HUES64 (cell line): ENCODE measurements at regions not wholly inside any gene's neighbourhood (a gene's known extent, or its start where the extent isn't known, plus 50 kb on each side); places are given as distances from the start of the nearest gene placed in this dataset.

ENCODE experiments used
- H3K27ac ChIP-seq: 2 replicates; pipeline ENCODE4 v1.7.0; 2013; ENCODE audit warnings: low read depth, low read length, inconsistent platforms
- H3K27me3 ChIP-seq: 2 replicates; pipeline ENCODE4 v1.6.1; 2013; ENCODE audit warnings: mild to moderate bottlenecking, low read length; ENCODE audit not compliant: insufficient read depth
- H3K36me3 ChIP-seq: 2 replicates; pipeline ENCODE4 v1.6.1; 2013; ENCODE audit warnings: mild to moderate bottlenecking, low read length; ENCODE audit not compliant: insufficient read depth
- H3K4me1 ChIP-seq: 2 replicates; pipeline ENCODE4 v1.6.1; 2013; ENCODE audit warnings: mild to moderate bottlenecking, low read length, moderate library complexity; ENCODE audit not compliant: insufficient read depth
- H3K4me3 ChIP-seq: 2 replicates; pipeline ENCODE4 v1.5.1; 2013; ENCODE audit warnings: mild to moderate bottlenecking, low read length, moderate library complexity
- H3K9ac ChIP-seq: 2 replicates; pipeline ENCODE4 v1.6.1; 2013; ENCODE audit warnings: mild to moderate bottlenecking, low read depth, low read length
- H3K9me3 ChIP-seq: 2 replicates; pipeline ENCODE4 v1.6.1; 2013; ENCODE audit warnings: low read depth, low read length; ENCODE audit not compliant: insufficient read depth
- WGBS: fragments of 150-250, 120-280 bp; methylation state at CpG from one replicate; pipeline ENCODE4 v1.1.7; 2013; ENCODE audit warnings: missing lambda C conversion rate; 5-methylcytosine and 5-hydroxymethylcytosine counted together

DNA sequence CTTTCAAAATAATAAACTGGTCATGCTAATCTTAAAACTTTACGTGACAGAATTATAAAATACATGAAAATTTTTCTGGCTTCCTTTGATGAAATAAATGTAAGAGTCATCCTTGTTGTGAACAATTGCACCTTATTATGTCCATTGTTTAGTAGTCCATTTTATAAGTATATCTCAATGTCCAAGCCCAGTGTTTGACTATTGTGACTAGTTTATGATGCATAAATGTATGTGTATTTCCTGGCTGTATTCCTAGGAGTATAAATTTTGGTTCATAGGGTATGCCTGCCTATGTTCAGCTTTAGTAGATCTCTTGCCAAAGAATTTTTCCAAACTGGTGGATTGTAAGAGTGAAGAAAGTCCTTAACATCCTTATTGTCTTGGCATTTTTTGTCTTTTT is 2895.5 kb upstream of the PCDH20 start:
- Histone ChIP-seq H3K9me3 (no peaks in the 10 kb centered on the region), H3K4me1 (no peaks in the 10 kb centered on the region), H3K9ac (no peak overlapping the region), H3K4me3 (no peak overlapping the region), H3K27ac (no peak overlapping the region), H3K27me3 (no peaks in the 10 kb centered on the region), H3K36me3 (no peaks in the 10 kb centered on the region)
- 100% methylated on average over 1 of the region's 1 CpG for WGBS

GRCh38 chr13:64305246-64305645 is 2889.6 kb upstream of the PCDH20 start:
- Histone ChIP-seq H3K4me3 (no peak overlapping the region), H3K36me3 (no peaks in the 10 kb centered on the region), H3K4me1 (no peaks in the 10 kb centered on the region), H3K9me3 (no peaks in the 10 kb centered on the region), H3K9ac (no peak overlapping the region), H3K27me3 (no peaks in the 10 kb centered on the region), H3K27ac (no peak overlapping the region)

DNA sequence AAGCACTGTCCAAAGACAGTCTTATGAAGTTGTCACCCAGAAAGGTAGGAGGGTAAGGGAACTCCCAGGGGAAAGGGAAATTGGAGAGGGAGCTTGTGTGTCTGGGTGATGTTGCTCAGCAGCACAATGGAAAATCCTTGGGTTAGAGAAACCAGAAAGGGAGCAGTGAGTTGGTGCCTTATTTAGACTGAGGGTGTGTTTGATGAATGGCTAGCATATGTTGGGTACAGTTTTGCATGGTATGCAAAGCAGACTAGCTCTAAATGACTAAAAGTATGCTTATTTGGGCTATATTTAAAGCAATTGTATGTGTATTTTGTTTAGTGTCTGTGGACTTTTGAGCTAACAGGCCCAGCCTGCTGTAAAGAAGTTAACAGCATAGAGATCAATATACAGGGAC is 2884.6 kb upstream of the PCDH20 start:
- Histone ChIP-seq H3K9ac (no peak overlapping the region), H3K4me1 (no peaks in the 10 kb centered on the region), H3K27me3 (no peaks in the 10 kb centered on the region), H3K4me3 (no peak overlapping the region), H3K9me3 (no peaks in the 10 kb centered on the region), H3K27ac (no peak overlapping the region), H3K36me3 (no peaks in the 10 kb centered on the region)

- Histone ChIP-seq H3K27ac (no peak overlapping the region), H3K9ac (no peak overlapping the region), H3K27me3 (no peaks in the 10 kb centered on the region), H3K4me1 (no peaks in the 10 kb centered on the region), H3K4me3 (no peak overlapping the region), H3K9me3 (no peaks in the 10 kb centered on the region), H3K36me3 (no peaks in the 10 kb centered on the region)
These were observed 2878.3 kb upstream of the PCDH20 start for GRCh38 chr13:64293923-64294322.

GRCh38 chr13:64289702-64290101 is 2874.1 kb upstream of the PCDH20 start:
- H3K9me3 ChIP-seq, result no peaks in the 10 kb centered on the region
- no peak overlapping the region for H3K4me3 ChIP-seq
- no peaks in the 10 kb centered on the region for H3K27me3 ChIP-seq
- H3K27ac ChIP-seq, result no peak overlapping the region
- WGBS, result 92% methylated on average over 3 of the region's 3 CpGs
- no peaks in the 10 kb centered on the region for H3K36me3 ChIP-seq
- H3K9ac ChIP-seq, result no peak overlapping the region
- no peaks in the 10 kb centered on the region for H3K4me1 ChIP-seq

DNA sequence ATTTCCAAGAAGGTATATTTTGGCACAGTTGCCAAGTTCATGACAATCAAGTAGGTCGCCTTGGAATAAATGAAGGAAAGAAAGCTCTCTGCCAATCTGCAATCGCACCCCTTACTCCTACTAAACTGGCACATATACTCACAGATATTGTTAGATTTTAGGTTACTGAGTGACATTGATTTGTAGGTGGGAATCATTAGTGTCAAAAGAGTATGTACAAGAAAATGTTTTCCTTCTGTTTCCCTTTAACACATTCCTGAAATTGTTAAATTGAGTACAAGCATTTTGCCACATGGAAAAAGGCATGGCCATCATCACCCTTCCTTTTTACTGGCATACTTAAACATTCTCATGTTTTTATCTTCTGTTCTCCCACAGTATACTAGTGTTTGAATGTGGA is 2868.3 kb upstream of the PCDH20 start:
- Histone ChIP-seq H3K9ac (no peak overlapping the region), H3K4me3 (no peak overlapping the region), H3K9me3 (no peaks in the 10 kb centered on the region), H3K36me3 (no peaks in the 10 kb centered on the region), H3K27ac (no peak overlapping the region), H3K27me3 (no peaks in the 10 kb centered on the region), H3K4me1 (no peaks in the 10 kb centered on the region)
- WGBS, result no CpG with 5 or more reads among the region's 2 CpGs

DNA sequence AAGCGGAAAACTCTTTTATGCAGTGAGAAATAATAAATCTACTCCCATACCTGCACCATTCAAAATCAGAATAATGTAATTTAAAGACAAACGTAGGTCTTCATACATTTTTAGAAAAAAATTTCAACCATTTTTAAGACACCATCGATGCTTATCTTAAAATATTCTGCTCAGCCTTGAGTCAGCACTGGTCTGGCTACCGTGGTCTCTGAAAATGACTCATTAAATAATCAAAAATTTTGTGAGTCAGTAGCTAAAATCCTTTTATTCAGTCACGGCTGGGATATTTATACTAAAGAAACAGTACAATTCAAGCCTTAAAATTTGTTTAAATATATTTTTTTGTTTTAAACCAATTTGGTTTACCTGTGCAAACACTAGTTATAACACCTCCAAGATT is 2862.8 kb upstream of the PCDH20 start:
- Histone ChIP-seq H3K9ac (no peak overlapping the region), H3K27me3 (no peaks in the 10 kb centered on the region), H3K4me3 (no peak overlapping the region), H3K9me3 (peaks cover 14% of the 10 kb centered on the region), H3K4me1 (no peaks in the 10 kb centered on the region), H3K27ac (no peak overlapping the region), H3K36me3 (no peaks in the 10 kb centered on the region)
- WGBS, result 93% methylated on average over 3 of the region's 5 CpGs

GRCh38 chr13:64277097-64277496 is 2861.4 kb upstream of the PCDH20 start:
- no peak overlapping the region for H3K9ac ChIP-seq
- H3K4me1 ChIP-seq, result no peaks in the 10 kb centered on the region
- no peak overlapping the region for H3K4me3 ChIP-seq
- 100% methylated on average over 2 of the region's 2 CpGs for WGBS
- H3K9me3 ChIP-seq, result peaks cover 16% of the 10 kb centered on the region
- H3K27ac ChIP-seq, result no peak overlapping the region
- H3K36me3 ChIP-seq, result no peaks in the 10 kb centered on the region
- H3K27me3 ChIP-seq, result no peaks in the 10 kb centered on the region

GRCh38 chr13:64276232-64276631 is 2860.6 kb upstream of the PCDH20 start:
- Histone ChIP-seq H3K9ac (no peak overlapping the region), H3K4me3 (no peak overlapping the region), H3K4me1 (no peaks in the 10 kb centered on the region), H3K9me3 (peaks cover 18% of the 10 kb centered on the region), H3K27me3 (no peaks in the 10 kb centered on the region), H3K36me3 (no peaks in the 10 kb centered on the region), H3K27ac (no peak overlapping the region)
- 69% methylated on average over 2 of the region's 2 CpGs for WGBS

DNA sequence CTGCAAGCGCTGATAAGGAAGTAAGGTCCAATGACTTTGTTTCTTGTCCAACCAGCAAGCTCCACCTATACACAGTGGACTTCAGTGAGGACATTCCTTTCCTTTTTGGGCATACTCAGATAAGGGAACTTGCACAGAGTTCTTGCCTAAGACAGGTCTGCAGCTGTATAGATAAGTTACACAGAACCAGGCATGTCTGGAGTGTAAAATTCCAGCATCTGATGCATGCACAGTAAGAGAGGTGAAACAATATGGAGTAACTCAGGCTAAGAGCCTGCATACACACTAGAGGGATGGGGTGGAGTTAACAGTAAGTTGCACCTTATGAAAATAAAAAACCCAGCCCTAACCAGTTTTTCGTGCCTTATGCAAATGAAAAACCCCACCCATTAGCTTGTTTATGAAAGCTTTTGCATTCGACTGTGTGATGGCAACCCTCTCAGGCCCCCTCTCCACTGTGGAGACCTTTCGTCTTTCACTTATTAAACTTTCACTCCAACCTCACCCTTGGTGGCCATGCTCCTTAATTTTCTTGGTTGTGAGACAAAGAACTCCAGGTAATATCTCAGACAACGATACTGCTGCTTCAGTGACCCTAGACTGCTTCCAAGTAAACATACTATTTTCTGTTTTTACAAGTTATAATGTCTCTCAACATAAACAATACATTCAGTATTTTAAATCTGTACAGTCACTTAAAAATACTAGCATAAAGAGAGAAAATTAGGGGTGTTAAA is 2859.0 kb upstream of the PCDH20 start:
- H3K36me3 ChIP-seq, result no peaks in the 10 kb centered on the region

DNA sequence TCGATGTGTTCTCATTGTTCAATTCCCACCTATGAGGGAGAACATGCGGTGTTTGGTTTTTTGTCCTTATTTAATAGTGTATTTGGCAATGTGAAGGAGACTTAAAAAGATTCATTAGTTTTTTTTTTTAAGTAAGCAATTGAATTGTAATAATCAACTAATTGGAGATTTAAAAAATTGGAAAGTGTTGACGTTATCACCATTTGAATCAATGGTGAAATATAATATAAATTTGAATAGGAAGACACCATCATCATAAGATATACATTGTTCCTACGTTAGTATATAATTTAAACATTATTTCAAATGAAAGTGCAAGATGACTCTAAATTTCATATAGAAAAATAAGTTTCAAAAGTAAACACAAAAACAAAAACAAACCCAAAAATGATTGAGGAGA is 2858.1 kb upstream of the PCDH20 start:
- no peaks in the 10 kb centered on the region for H3K4me1 ChIP-seq
- H3K4me3 ChIP-seq, result no peak overlapping the region
- peaks cover 18% of the 10 kb centered on the region for H3K9me3 ChIP-seq
- no peak overlapping the region for H3K27ac ChIP-seq
- no peaks in the 10 kb centered on the region for H3K36me3 ChIP-seq
- no peak overlapping the region for H3K9ac ChIP-seq
- H3K27me3 ChIP-seq, result no peaks in the 10 kb centered on the region
- WGBS, result 100% methylated on average over 2 of the region's 4 CpGs

More for the DNA sequence above, 2859.0 kb upstream of the PCDH20 start:
- no peak overlapping the region for H3K4me3 ChIP-seq
- no peaks in the 10 kb centered on the region for H3K4me1 ChIP-seq
- H3K9me3 ChIP-seq, result peaks cover 18% of the 10 kb centered on the region
- no peak overlapping the region for H3K27ac ChIP-seq
- H3K27me3 ChIP-seq, result no peaks in the 10 kb centered on the region
- H3K9ac ChIP-seq, result no peak overlapping the region
- WGBS, result 88% methylated on average over 5 of the region's 5 CpGs

DNA sequence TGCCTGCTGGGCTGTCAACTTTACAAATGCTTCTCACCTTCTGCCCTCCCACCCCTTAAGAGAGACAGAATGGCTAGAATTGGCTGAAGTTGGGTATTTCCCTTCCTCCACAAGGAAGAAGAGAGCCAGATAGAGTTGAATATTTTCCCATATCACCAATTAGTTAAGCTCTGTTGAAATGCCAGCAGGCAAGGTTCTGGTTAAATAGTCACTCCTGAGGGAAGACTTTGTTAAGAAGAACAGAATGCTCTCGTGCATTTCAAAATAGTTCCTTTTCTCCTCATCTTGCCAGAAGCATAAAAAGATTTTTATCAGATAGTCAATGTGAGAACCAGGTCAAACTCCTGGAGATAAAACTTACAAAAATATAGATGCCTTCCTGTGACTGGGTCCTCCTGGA is 2857.0 kb upstream of the PCDH20 start:
- peaks cover 18% of the 10 kb centered on the region for H3K9me3 ChIP-seq
- H3K9ac ChIP-seq, result no peak overlapping the region
- H3K36me3 ChIP-seq, result no peaks in the 10 kb centered on the region
- H3K4me1 ChIP-seq, result no peaks in the 10 kb centered on the region
- whole genome bisulfite sequencing, result 100% methylated on average over 1 of the region's 1 CpG
- H3K27ac ChIP-seq, result no peak overlapping the region
- no peaks in the 10 kb centered on the region for H3K27me3 ChIP-seq
- no peak overlapping the region for H3K4me3 ChIP-seq
